Upper lobe of right lung (tissue), 1 donor: ENCODE measurements at regions not wholly inside any gene's neighbourhood (a gene's known extent, or its start where the extent isn't known, plus 50 kb on each side); places are given as distances from the start of the nearest gene placed in this dataset.

Source experiments
- ATAC-seq: fragments of 200-7000 bp; cut with Tn5 transposase; one replicate; pipeline ENCODE4 v1.9.1; 2020; ENCODE audit warnings: mild to moderate bottlenecking, moderate library complexity
- DNase-seq: peaks from one replicate; pipeline ENCODE4 v3.0.0-alpha.2; 2020
- H3K27ac ChIP-seq: fragments of 200-600 bp; one replicate; pipeline ENCODE4 v1.8.0; 2022
- H3K27me3 ChIP-seq: fragments of 200-600 bp; one replicate; pipeline ENCODE4 v1.8.0; 2022; ENCODE audit warnings: mild to moderate bottlenecking
- H3K36me3 ChIP-seq: fragments of 200-600 bp; one replicate; pipeline ENCODE4 v1.8.0; 2022
- H3K4me1 ChIP-seq: fragments of 200-600 bp; one replicate; pipeline ENCODE4 v1.8.0; 2022
- H3K4me3 ChIP-seq: fragments of 200-600 bp; one replicate; pipeline ENCODE4 v1.8.0; 2022; ENCODE audit warnings: mild to moderate bottlenecking
- H3K9me3 ChIP-seq: fragments of 200-600 bp; one replicate; pipeline ENCODE4 v1.8.0; 2022
- intact Hi-C: fragments of 100-400 bp; cut with DNase I; formaldehyde crosslinking; loops from one replicate; pipeline ENCODE4 v1.11.0; 2022
- TF ChIP-seq, protein P1 (sequence below): fragments of 200-600 bp; IDR thresholded peaks from one replicate; pipeline ENCODE4 v1.8.0; 2022; ENCODE audit warnings: antibody characterized with exemption
- donor health status: DM: no; HTN: yes; CAD: no; lungs with severe emphysema.

DNA sequence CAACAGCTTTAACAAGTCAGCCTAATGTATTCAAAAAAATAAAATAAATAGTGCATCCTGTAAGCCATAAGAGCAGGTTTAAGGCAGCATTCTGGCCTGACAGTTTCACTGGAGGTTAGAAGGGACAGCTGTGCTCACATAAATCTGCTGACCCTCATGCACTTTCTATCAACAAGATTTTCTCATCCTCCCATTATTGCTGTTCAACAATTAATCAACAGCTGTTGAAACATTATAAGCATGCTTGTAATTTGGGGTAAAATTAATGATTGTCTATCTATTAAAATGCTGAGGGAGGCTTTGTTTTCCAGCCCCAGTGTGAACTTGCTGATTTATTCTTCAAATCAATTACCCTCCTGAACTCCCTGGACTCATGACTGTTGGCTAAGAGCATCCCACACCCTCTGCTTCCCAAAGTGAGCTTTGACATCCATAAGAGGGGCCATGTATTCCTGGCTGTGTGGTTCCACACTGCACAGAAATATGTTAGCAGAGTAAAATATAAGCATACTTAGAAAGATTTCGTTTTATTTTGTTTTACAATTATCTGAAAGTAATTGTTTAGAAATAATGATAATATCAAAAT is 492.4 kb downstream of the EFNB2 start:
- H3K9me3 ChIP-seq: no peaks in the 10 kb centered on the region
- H3K27ac ChIP-seq: no peak overlapping the region
- H3K4me3 ChIP-seq: no peak overlapping the region
- H3K4me1 ChIP-seq: no peaks in the 10 kb centered on the region
- ATAC-seq: no peak
- TF ChIP-seq, protein P1, sequence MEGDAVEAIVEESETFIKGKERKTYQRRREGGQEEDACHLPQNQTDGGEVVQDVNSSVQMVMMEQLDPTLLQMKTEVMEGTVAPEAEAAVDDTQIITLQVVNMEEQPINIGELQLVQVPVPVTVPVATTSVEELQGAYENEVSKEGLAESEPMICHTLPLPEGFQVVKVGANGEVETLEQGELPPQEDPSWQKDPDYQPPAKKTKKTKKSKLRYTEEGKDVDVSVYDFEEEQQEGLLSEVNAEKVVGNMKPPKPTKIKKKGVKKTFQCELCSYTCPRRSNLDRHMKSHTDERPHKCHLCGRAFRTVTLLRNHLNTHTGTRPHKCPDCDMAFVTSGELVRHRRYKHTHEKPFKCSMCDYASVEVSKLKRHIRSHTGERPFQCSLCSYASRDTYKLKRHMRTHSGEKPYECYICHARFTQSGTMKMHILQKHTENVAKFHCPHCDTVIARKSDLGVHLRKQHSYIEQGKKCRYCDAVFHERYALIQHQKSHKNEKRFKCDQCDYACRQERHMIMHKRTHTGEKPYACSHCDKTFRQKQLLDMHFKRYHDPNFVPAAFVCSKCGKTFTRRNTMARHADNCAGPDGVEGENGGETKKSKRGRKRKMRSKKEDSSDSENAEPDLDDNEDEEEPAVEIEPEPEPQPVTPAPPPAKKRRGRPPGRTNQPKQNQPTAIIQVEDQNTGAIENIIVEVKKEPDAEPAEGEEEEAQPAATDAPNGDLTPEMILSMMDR: no peak
- no peaks in the 10 kb centered on the region for H3K27me3 ChIP-seq
- no peak for DNase-seq
- intact Hi-C loops: no loop called here
- H3K36me3 ChIP-seq: no peaks in the 10 kb centered on the region

DNA sequence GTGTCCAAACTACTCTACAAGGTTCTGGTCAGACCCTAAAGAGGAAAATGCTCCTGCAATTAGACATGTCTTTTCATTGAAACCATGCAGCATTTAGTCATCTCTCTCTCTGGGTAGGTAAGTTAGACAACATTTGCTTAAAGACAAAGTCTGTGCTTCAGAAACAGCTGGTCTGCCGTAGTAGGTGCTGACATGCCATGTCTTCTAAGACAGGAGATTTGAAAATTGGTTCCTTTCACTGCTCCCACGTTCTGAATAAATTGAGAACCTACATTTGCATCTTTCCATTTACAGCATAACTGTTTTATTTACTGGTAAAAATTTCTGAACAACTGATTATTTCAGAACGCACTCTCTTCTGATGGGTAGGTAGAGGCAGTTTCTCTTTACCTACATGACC is 494.0 kb downstream of the EFNB2 start:
- no peak for ATAC-seq
- DNase-seq: no peak
- Histone ChIP-seq H3K9me3 (no peaks in the 10 kb centered on the region), H3K27me3 (no peaks in the 10 kb centered on the region), H3K4me1 (no peaks in the 10 kb centered on the region), H3K4me3 (no peak overlapping the region), H3K36me3 (no peaks in the 10 kb centered on the region), H3K27ac (no peak overlapping the region)
- TF ChIP-seq, protein P1: no peak
- intact Hi-C loops: no loop called here

DNA sequence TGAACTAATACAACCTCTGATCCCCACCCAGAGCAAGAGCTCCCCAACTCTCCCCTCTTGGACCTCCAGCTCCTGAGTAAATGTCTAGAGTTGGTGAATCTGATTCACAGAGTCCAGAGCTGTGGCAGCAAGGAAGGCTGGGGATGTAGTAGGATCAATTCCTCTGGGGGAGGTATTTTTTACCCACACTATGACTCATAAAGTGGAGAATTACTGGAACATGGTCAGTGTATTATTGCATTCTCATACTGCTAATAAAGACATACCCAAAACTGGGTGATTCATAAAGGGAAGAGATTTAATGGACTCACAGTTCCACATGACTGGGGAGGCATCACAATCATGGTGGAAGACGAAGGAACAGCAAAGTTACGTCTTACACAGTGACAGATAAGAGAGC is 496.7 kb downstream of the EFNB2 start:
- DNase-seq (no peak), ATAC-seq (no peak)
- Histone ChIP-seq H3K4me3 (no peak overlapping the region), H3K27ac (no peak overlapping the region), H3K4me1 (no peaks in the 10 kb centered on the region), H3K9me3 (no peaks in the 10 kb centered on the region), H3K27me3 (no peaks in the 10 kb centered on the region), H3K36me3 (no peaks in the 10 kb centered on the region)
- TF ChIP-seq, protein P1: no peak
- intact Hi-C loops: no loop called here

DNA sequence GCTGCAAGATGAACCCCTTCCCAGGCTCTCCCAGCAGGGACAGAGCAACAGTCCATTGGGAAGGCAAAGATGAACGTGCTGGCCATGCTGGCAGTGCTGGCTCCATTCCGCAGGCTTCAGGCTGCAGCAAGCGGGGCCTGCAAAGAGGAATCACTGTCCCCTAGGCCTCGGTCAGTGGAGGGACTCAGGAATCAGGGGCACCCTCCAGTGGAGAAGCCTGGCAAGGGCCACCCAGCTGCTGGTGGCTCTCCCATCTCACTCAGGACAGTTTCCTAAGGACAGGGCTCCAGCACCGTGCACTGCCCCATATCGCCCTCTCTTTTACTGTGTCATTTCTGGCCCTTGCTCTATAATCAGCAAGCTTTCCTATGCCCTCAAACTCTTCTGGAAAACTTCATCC is 498.6 kb downstream of the EFNB2 start:
- no peaks in the 10 kb centered on the region for H3K4me1 ChIP-seq
- H3K9me3 ChIP-seq: no peaks in the 10 kb centered on the region
- TF ChIP-seq, protein P1: no peak
- H3K27me3 ChIP-seq: no peaks in the 10 kb centered on the region
- ATAC-seq: peak; percentile 50
- no peak overlapping the region for H3K4me3 ChIP-seq
- intact Hi-C loops: no loop called here
- DNase-seq: no peak
- no peaks in the 10 kb centered on the region for H3K36me3 ChIP-seq
- H3K27ac ChIP-seq: no peak overlapping the region

DNA sequence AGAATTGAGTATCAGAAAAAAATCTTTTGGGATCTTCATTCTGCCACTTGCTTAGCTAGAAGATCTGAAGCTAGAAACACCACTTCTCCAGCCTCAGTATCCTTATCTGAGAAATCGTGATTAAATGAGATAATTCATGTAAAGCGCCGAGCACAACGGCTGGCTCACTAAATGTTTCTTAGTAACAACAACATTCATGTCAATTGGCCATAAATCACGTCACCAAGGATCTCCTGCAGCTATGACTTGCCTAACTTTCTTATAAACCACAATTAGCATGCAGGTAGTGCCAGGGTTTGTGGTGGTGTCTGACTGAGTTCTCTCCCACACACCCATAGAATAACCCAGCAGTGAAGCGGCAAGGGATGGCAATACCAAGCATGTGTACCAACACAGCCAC is 501.3 kb downstream of the EFNB2 start:
- Histone ChIP-seq H3K9me3 (no peaks in the 10 kb centered on the region), H3K36me3 (no peaks in the 10 kb centered on the region), H3K4me1 (no peaks in the 10 kb centered on the region), H3K27ac (no peak overlapping the region), H3K27me3 (no peaks in the 10 kb centered on the region), H3K4me3 (no peak overlapping the region)
- TF ChIP-seq, protein P1: no peak
- no peak for ATAC-seq
- DNase-seq: no peak
- intact Hi-C loops: no loop called here

DNA sequence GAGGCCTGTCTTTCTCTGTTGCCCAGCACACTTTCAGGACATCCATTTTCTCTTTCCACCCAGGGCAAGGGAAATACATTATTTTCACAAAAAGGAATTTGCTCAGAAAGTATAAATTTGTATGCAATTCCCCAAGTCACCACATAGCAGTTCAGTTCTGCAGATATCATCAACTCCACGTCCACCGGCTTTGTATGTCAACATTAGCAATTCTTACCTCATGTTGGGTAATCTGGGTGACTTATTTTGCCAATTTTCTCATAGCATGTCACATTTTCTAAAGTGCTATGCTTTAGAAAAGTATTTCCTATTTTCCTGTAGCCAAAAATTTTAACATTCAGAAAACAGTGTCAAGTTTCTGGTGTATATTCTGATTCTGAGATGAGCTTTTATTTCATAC is 501.8 kb downstream of the EFNB2 start:
- Histone ChIP-seq H3K4me3 (no peak overlapping the region), H3K36me3 (no peaks in the 10 kb centered on the region), H3K27me3 (no peaks in the 10 kb centered on the region), H3K27ac (no peak overlapping the region), H3K4me1 (no peaks in the 10 kb centered on the region), H3K9me3 (no peaks in the 10 kb centered on the region)
- intact Hi-C loops: no loop called here
- no peak for DNase-seq
- TF ChIP-seq, protein P1: no peak
- no peak for ATAC-seq
